GM11168 (cell line): ENCODE measurements at regions not wholly inside any gene's neighbourhood (a gene's known extent, or its start where the extent isn't known, plus 50 kb on each side); places are given as distances from the start of the nearest gene placed in this dataset.
"Not testable (repeated sequence)": the region's sequence is repeated elsewhere in the genome, so short reads cannot be mapped to it uniquely, and the experiment has no call there.

Source experiments
- in situ Hi-C: fragments of 300-500 bp; cut with MboI; formaldehyde crosslinking; loops from one replicate; pipeline ENCODE4 v1.12.0; 2022; ENCODE audit warnings: low sequenced_read_pairs; ENCODE audit not compliant: unreplicated experiment

DNA sequence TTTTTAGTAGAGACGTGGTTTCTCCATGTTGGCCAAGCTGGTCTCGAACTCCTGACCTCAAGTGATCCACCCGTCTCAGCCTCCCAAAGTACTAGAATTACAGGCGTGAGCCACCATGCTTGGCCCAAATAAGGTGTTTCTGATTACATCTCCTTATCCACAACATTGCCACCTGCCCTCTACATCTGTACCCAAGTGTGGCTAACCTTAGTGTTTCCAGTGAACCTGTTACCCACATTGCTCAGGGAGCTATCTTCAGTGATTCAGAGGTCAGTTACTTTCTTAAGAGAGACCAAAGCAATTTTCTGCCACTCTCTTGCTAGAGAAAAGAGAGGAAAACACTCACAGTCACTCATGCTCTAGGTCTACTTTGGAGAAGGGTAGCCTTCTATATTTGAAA lies 115.0 kb upstream of the SLC39A10 start:
- in situ Hi-C loops: no loop called here

DNA sequence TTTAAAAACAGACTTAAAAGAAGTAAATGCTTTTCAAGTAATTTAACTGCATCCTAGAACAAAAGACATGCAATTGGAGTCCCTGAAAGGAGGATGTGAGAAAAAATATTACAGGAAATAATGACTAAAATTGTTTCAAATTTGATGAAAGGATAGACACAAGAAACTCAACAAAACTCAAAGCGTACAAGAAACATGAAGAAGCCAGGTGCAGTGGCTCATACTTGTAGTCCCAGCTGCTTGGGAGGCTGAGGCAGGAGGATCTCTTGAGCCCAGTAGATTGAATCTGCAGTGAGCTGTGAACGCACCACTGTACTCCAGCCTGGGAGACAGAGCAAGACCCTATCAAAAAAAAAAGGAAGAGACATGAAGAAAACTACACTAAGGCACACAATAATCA lies 118.1 kb upstream of the SLC39A10 start:
- in situ Hi-C loops: no loop called here

DNA sequence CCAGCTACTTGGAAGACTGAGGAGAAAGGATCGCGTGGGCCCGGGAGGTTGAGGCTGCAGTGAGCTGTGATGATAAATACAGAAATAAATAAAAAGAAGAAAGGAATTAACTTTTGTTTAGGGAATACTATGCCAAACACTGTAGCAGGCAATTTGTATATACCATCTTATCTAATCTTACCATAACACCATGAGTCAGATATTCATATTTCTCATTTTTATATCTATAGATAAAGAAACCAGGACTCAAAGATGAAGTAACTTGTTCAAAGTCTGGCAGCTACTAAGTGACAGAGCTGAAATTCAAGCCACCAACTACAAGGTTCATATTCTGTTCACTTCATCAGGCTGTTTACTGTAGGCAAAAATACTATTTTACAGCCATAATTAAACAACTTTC lies 119.2 kb upstream of the SLC39A10 start:
- in situ Hi-C loops: no loop called here

DNA sequence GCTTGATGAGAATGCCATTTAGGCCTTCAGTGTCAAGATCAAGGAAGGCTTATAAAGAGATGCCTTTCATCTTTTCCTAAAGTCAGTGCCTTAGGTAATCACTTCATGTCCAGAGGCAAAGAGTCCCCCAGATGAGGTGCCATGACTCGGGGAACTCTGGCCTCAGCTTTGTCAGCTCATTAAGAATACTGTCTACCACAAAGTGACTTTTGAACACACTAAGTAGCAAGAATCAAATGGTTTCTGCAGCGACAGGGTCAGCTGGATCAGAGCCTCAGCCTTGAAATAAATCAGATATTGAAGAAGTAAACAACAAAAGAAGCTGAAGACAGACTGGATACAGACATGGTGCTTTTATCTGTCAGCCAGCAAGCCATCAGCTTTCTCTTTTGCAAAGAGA lies 120.1 kb upstream of the SLC39A10 start:
- in situ Hi-C loops: no loop called here

DNA sequence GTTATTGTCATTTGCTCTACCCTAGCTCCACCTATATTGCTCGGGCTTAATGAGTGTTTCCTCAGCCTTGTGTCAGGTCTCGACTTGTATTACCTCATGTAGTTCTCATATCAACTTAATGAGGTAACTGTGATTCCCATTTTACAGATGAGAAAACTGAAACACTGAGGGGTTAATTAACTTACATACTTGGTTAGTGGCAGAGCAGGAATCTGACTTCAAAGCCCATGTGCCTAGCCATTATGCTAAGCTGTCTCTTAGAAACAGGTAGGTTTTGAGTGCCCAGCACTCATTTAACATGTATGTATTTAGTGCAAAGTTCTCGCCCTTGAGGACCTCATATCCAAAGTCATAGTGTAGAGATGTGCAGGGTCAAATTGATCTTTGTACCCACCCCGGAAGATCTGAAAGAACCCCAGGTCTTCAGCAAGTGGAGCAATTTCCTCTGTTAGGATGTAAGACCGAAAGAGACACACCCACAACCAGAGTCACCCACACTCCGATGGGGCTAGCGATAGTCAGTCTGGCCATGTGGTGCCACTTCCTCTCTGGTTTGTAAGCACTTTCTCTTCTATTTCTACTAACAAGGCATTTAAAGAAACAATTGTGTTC lies 121.0 kb upstream of the SLC39A10 start:
- in situ Hi-C loops: no loop called here

DNA sequence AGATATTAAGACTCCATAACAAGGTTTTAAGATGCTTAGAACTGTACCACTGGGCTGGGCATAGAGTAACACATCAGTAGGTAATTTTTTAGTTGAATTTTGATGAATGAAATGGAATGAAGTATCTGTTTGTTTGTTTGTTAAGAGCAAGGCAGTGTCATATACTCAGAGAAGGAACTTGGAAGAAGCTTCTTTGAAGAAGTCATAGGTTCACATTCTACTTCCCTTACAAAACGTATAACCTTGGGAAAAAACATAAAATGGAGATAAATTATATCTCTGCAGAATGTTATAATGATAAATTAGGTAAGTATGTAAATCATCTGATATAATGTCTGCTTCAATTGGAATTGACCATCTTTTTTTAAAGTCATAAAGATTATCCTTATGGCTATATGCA lies 122.1 kb upstream of the SLC39A10 start:
- in situ Hi-C loops: no loop called here

DNA sequence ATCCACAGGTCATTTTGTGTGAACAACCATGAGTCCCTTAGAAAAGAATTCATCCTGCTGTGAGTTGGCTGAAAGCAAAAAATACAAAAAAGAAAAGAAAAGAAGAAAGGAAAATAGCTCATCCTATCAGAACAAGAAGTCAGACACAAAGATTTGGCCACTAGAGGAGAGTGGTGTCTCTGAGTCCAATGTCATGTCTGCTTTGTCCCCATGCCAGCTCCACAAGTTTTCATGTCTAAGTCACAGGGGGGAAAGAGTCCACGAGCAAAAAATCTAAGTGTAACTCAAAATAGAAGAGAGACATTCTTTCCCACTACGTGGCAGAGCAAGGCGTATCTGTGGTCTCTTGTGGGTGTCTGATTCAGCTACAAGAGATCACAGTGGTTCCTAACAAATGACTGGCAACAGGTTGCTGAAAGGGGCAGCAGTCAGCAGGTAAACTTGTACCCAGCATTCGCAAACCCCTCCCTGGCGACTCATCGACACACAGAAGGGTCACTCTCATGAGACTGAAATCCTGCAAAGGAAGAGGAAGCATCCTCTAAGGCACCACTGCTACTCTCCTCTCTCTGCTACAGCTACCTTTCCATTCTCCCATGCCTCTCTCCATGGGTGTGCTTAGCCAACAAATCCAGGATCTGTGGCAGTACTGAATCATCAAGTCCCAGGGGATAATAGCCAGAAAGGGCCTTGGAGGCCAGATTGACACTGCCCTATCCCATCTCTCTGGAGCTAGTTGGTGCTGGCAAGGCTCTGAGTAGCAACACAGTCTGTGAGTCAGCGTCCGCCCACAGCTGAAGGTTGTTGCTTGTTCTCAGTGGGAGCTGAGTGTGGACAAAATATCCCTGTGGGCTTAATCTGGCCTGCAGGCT lies 123.0 kb upstream of the SLC39A10 start:
- in situ Hi-C loops: no loop called here

DNA sequence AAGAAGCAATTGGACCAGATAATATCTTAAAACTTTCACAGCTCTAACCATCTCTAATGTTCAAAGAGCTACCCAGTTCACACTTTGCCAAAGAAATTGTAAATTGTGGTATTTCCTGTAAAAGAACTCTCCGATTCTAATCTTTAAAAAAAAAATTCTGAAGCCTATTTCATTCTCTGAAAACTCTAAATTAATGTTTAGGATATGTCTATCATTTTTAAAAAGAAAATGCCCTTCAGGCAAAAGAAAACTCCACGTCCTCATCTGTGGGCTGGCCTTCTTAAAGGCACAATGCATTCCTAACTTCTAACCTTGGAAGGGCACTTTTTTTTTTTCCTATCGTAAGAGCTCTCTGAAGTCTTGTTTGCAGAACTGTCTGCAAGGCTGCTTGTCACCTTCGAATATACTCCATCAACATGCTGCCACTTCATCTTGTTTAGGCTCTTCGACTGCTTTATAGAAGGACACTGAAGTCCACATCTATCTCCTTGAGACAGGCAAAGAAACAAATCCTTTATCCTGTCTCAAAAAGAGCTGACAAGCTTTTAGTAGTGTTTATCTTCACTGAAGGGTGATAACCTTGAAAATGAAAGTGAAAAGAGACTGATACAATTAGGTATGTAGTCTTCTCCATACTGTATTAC lies 124.3 kb upstream of the SLC39A10 start:
- in situ Hi-C loops: no loop called here

DNA sequence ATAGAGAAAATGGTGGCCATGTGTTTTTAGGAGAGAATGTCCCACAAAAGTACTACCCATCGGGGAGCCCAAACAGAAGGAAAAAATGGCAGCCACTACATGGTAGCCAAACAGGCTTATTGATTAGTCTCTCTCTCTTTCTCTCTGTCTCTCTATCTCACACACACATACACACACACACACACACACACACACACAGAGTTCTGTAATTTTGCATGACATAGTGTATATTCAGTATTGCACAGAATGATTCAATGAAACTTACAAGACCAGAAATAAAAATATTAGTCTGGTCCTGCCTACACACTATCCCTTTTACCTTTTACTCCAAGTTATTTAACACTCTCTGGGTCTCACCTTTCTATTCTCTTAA lies 124.8 kb upstream of the SLC39A10 start:
- in situ Hi-C loops: no loop called here

DNA sequence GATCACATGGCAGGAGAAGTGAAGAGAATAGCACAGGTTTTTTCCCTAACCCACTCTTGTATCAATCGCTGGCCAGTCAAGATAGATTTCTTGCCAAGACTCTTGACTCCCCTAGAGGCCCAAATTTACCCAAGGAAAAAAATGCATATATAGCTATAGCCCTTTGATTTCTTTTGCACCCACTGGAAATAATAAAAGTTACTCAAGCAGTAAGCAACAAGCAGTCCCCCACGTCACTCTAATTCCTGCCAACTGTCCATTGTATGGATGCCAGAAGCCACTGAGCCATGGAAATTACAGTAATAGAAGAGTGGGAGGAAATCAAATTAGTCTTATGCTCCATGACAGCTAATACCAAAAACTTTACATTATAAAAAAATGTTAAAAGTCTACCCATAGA lies 125.3 kb upstream of the SLC39A10 start:
- in situ Hi-C loops: no loop called here

DNA sequence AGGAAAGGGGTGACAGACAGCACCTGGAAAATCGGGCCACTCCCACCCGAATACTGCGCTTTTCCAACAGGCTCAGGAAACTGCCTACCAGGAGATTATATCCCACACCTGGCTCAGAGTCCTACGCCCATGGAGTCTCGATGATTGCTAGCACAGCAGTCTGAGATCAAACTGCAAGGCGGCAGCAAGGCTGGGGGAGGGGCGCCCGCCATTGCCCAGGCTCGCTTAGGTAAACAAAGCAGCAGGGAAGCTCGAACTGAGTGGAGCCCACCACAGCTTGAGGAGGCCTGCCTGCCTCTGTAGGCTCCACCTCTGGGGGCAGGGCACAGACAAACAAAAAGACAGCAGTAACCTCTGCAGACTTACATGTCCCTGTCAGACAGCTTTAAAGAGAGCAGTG lies 133.8 kb upstream of the SLC39A10 start:
- in situ Hi-C loops: not testable (repeated sequence)

DNA sequence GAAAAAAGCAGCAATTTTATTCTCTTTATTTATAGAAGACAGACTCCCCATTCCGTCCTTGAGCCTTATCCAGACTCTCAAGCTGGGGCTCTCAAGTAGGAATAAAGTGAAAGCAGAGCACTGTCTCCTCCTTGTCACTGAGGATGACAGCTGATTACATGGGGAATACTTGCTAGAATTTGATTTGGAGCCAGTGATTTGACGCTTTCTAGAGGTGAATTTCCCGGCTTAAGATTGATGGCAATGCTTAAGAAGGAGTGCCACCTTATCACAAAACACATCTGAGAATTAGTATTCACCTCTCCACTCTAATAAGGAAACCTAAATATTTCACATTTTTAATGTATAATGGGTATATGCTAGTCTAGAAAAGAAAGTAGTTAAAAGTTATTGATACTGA lies 135.4 kb upstream of the SLC39A10 start:
- in situ Hi-C loops: no loop called here

DNA sequence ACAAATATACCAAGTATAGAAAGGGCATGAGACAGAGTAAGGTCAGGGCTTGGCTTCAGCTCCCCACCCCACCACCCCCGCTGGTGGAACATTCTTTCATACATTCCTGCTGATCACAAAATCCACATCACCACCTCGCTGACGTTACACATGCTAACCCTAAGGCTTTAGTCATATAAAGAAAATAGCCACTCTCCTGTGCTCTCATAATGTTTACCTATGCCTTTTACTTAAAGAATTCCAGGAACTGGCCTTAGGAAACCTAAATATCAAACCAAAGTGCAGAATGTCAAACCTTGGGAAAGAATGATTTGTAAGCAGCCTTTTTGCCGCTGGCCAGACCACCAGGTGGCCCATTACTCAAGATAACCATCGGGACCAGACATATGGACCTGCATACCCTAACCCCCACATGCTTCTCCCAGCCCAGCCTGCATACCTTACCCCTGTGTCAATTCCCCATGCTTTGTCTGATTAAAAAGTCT lies 136.3 kb upstream of the SLC39A10 start:
- in situ Hi-C loops: no loop called here

DNA sequence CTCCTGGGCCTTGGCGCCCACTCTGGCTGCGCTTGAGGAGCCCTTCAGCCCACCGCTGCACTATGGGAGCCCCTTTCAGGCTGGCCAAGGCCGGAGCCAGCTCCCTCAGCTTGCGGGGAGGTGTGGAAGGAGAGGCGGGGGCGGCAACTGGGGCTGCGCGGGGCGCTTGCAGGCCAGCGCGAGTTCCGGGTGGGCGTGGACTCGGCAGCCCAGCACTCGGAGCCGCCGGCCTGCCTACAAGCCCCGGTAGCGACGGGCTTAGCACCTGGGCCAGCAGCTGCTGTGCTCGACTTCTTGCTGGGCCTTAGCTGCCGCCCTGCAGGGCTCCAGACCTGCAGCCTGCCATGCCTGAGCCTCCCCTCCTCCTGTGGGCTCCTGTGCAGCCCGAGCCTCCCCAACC lies 141.5 kb upstream of the SLC39A10 start:
- in situ Hi-C loops: no loop called here

DNA sequence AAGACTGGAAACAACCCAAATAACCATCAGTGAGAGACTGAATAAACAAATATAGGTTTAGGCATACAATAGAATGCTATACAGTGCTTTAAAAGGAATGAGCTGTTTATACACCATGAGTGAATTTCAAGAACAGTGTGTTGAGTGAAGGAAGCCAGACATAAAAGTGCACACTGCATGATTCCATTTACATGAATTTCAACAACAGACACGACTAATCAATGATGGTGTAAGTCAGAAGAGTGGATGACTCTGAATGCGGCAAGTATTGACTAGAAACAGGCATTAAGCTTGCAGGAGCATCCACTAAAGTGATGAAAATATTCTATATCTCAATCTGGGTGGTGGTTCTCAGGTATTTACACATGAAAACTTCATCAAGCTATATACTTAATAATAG lies 142.7 kb upstream of the SLC39A10 start:
- in situ Hi-C loops: no loop called here

DNA sequence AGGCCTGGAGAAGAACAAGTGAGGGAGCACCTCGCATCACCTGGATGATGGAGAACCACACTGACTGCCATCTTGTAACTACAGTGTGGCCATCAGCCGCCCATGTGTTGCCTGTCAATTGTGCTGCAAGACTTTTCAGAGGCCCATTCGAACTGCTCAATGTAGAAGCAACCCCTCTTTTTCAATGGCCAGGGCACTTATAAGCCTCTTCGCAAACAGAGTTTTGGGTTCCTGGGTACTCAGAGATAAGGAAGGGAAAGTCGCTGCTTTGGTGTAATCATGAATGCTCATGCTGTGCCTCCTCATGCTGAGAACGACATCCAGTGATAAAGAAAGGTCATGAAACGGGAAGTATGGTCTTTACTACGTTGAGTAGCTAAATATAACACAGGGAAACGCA lies 143.9 kb upstream of the SLC39A10 start:
- in situ Hi-C loops: no loop called here

DNA sequence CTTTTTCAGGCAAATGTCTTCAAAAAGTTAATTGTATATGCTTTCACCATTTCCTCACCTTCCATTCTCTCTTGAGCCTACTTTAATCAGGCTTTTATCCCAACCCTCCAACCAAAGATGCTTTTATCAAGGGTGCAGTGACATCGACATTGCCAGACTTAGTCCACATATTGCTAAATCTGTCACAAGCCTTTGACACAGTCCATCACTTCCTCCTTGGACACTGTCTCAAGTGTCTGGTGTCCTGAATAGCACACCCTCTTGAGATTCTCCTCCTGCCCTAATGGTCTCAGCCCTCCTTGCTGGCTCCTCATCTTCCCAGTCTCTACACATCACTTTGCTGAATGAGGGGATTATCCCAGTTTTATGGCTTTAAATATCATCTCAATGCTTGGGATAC lies 147.5 kb upstream of the SLC39A10 start:
- in situ Hi-C loops: no loop called here

DNA sequence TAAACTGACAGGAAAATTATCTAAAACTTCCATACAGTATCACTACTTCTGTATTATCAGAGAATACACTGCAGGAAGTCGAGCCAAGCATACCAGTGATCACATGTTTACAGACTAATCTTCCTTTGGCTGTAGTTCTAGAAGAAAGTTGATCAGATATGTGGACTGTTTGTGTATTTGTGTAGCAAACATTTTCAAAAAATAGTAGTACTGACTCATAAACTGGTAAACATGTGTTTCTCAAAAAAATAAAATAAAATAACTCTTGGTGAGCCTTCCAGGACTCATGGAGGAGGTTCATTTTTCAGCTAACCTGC lies 148.9 kb upstream of the SLC39A10 start:
- in situ Hi-C loops: no loop called here

DNA sequence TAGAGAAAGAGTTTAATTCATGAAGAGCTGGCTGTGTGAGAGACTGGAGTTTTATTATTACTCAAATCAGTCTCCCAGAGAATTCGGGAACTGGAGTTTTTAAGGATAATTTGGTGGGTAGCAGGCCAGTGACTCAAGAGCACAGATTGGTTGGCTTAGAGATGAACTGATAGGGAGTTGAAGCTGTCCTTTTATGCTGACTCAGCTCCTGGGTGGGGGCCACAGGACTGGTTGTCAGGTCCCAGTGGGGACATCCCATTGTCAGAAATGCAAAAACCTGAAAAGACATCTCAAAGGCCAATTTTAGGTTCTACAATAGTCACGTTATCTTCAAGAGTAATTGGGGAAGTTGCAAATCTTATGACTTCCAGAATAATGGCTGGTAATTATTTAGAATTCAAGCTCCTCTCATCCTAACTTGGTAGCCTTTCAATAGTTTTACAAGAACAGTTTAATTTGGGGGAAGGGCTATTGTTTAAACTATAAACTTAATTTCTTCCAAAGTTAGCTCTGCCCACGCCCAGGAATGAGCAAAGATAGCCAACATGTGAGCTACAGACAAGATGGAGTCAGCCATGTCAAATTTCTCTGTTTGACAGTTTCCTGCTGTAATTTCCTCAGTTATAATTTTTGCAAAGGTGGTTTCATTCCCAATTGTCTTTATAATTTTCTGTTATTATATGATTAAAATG lies 149.4 kb upstream of the SLC39A10 start:
- in situ Hi-C loops: no loop called here

DNA sequence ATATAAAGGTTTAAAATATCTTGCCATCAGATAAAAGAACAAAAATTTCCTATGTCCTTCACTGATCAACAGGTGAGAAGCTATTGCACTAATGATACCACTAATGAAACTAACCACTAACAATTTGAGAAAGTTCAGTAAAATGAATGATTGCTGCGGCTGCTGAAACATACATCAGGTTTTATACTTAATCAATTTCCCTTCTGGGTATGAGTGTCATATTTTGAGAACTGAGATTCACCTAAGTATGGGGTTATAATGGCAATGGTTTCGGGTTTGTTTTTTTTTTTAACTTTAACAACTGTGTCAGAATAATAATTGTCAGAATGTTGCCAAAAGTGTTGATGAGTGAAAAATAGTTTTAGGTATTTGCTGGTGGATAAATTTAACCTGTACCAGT lies 151.3 kb upstream of the SLC39A10 start:
- in situ Hi-C loops: no loop called here

DNA sequence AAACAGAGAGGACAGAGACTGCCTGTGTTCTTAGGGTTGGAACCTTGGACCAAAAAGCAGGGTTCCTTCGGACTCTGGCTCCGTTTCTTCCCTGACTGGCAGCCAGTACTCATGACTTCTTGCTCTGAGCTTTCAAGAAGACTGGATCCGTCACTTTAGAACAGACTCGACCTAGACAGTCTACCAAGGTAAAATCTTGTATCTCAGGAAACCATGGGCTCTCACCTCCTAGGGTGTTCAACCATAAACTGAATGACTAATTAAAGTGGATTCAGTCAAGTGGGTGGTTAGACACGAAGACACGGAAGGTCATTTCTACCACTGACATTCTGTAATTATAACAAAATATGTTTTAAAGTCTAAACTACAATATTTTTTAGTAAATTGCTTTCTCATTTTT lies 153.8 kb upstream of the SLC39A10 start:
- in situ Hi-C loops: no loop called here
